ENCODE measurements at regions not wholly inside any gene's neighbourhood (a gene's known extent, or its start where the extent isn't known, plus 50 kb on each side); places are given as distances from the start of the nearest gene placed in this dataset.
A peak's percentile ranks its signal among the peaks of the same experiment; 100 is the strongest.

- Histone ChIP-seq H3K9me3 (ENCODE audit: control insufficient read depth in 1 of 2, insufficient read depth in 1 of 2, low read depth in 1 of 2, low read length in 2 of 2) (no peaks in the 10 kb centered on the region), H3K36me3 (ENCODE audit: control insufficient read depth in 1 of 2, insufficient read depth in 2 of 2, low read length in 2 of 2) (no peaks in the 10 kb centered on the region), H2AFZ (ENCODE audit: low read depth, low read length, poor library complexity, severe bottlenecking) (peak overlapping the region; percentile 75), H3K27ac (ENCODE audit: low read depth, low read length) (peak overlapping the region; percentile 32), H3K4me2 (ENCODE audit: low read length) (peak overlapping the region; percentile 59), H3K79me2 (ENCODE audit: insufficient read depth, low read length) (no peaks in the 10 kb centered on the region), H3K27me3 (ENCODE audit: insufficient read depth, low read length) (no peaks in the 10 kb centered on the region), H3K9me2 (ENCODE audit: insufficient read depth) (no peaks in the 10 kb centered on the region), H3K4me1 (ENCODE audit: control insufficient read depth in 1 of 2, insufficient read depth in 2 of 2, low read length in 2 of 2) (peaks cover 5 to 13% of the 10 kb centered on the region in 2 experiments; a peak in 3 of 4 replicates), H4K20me1 (ENCODE audit: insufficient read depth) (no peaks in the 10 kb centered on the region), H3K9ac (ENCODE audit: low read length) (no peak overlapping the region), H3K4me3 (replicated peaks in 1 of 2; ENCODE audit: low read depth in 1 of 2, low read length in 2 of 2) (peak overlapping the region in 1 of 2 experiments; percentile 24; a peak in 2 of 4 replicates)
- 0 out of 2 replicates have a peak, but pooled peaks have one; percentile 7 for TF ChIP-seq SP1 (IDR thresholded peaks at IDR 0.05; ENCODE audit: low read depth)
- no peak for TF ChIP-seq ELF1 (IDR thresholded peaks at IDR 0.05; ENCODE audit: borderline replicate concordance, low read depth)
- TF ChIP-seq POLR2AphosphoS5 (IDR thresholded peaks at IDR 0.05; ENCODE audit: low read depth, low read length), result no peak
- TF ChIP-seq EZH2phosphoT487 (IDR thresholded peaks at IDR 0.05; ENCODE audit: borderline replicate concordance), result no peak
- TF ChIP-seq YY1 (IDR thresholded peaks at IDR 0.05; ENCODE audit: extremely low read depth, insufficient replicate concordance, low read depth, low read length), result no peak
- TF ChIP-seq REST (IDR thresholded peaks at IDR 0.05; ENCODE audit: low read depth), result no peak
- no peak for TF ChIP-seq CEBPB (IDR thresholded peaks at IDR 0.05; ENCODE audit: low read depth)
- no peak for TF ChIP-seq POLR2A (IDR thresholded peaks at IDR 0.05; ENCODE audit: borderline replicate concordance, extremely low read depth, insufficient read depth, insufficient read length)
- no peak for TF ChIP-seq RAD21 (IDR thresholded peaks at IDR 0.05; ENCODE audit: low read depth)
- no peak for TF ChIP-seq ZBTB33 (IDR thresholded peaks at IDR 0.05; ENCODE audit: extremely low read depth, insufficient replicate concordance, low read length)
- no peak for TF ChIP-seq ATF3 (IDR thresholded peaks at IDR 0.05)
- no peak for TF ChIP-seq EGR1 (IDR thresholded peaks at IDR 0.05; ENCODE audit: low read depth)
- TF ChIP-seq CBX3 (IDR thresholded peaks at IDR 0.05; ENCODE audit: low read depth), result 0 out of 2 replicates have a peak, but pooled peaks have one; percentile 26
- no peak for TF ChIP-seq CTCF (IDR thresholded peaks at IDR 0.05 in 2 of 3, conservative IDR thresholded peaks at IDR 0.05 in 1 of 3; ENCODE audit: borderline replicate concordance in 1 of 3, insufficient read depth in 1 of 3, low read depth in 2 of 3, low read length in 2 of 3)
- no peak for TF ChIP-seq SRF (IDR thresholded peaks at IDR 0.05; ENCODE audit: low read depth)
- TF ChIP-seq TCF7L2 (IDR thresholded peaks at IDR 0.05; ENCODE audit: borderline replicate concordance, extremely low read depth, insufficient read depth, insufficient read length), result no peak
- peak; percentile 31; the same call in 1 of the 2 replicates for TF ChIP-seq FOSL1 (IDR thresholded peaks at IDR 0.05; ENCODE audit: low read depth)
- TF ChIP-seq JUND (IDR thresholded peaks at IDR 0.05), result 0 out of 2 replicates have a peak, but pooled peaks have one; percentile 32
- TF ChIP-seq SIN3A (IDR thresholded peaks at IDR 0.05; ENCODE audit: low read depth), result no peak
- TF ChIP-seq ZFX (IDR thresholded peaks at IDR 0.05), result no peak
- TF ChIP-seq ZNF274 (IDR thresholded peaks at IDR 0.05; ENCODE audit: low read depth, low read length), result no peak
- ChIA-PET POLR2A (no interaction called here), RAD21 (ENCODE audit: low non-redundant PET in 1 of 2, low total read pairs in 2 of 2, uncharacterized antibody in 2 of 2, unreplicated experiment in 2 of 2) (no interaction called here), CTCF (no interaction called here)
- DNase-seq (ENCODE audit: low read depth, low spot score) (peak; percentile 18), ATAC-seq (peak; percentile 94)
- intact Hi-C loops (cut with micrococcal nuclease), result no loop called here
- BruUV-seq (replicated peaks), result no TSS peak
These were observed 146.1 kb downstream of the LNPK start for GRCh38 chr2:175855794-175856453.
